ENCODE measurements at regions not wholly inside any gene's neighbourhood (a gene's known extent, or its start where the extent isn't known, plus 50 kb on each side); places are given as distances from the start of the nearest gene placed in this dataset.
A peak's percentile ranks its signal among the peaks of the same experiment; 100 is the strongest.

DNA sequence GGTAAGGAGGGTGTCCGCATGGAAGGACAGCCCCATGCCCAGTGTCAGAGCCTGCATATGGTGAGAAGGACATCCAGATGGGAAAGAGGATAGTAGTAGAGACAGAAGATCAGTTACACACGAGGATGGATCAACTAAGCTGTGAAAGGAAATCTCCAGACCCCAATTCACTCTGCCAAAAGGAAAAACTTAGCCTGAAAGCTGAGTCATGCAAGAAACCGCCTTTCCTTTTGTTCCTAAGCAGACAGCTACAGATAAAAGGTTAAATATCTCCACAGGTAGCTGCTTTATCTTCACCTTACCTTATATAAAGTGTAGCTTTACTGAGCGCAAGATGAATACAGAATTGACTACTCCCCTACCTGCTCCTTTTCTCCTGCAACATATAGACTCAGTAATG, 67.3 kb upstream of the LGALSL start:
- Histone ChIP-seq H3K4me1 (ENCODE audit: insufficient read depth, low read length) (no peaks in the 10 kb centered on the region), H3K27me3 (ENCODE audit: insufficient read depth, low read length, poor library complexity, severe bottlenecking) (no peaks in the 10 kb centered on the region), H3K36me3 (ENCODE audit: insufficient read depth, low read length) (no peaks in the 10 kb centered on the region), H3K4me3 (ENCODE audit: low read length) (no peak overlapping the region), H3K9me3 (ENCODE audit: low read length) (no peaks in the 10 kb centered on the region), H3K27ac (ENCODE audit: low read depth, low read length) (no peak overlapping the region)
- Mint-ChIP-seq H3K27me3 (peaks cover 13 to 25% of the 10 kb centered on the region in 2 donors), H3K4me3 (no peak overlapping the region), H3K27ac (no peak overlapping the region), H3K36me3 (peaks cover 0 to 11% (median 0%) of the 10 kb centered on the region in 3 donors), H3K4me1 (no peaks in the 10 kb centered on the region), H3K9me3 (peaks cover 0 to 13% (median 9%) of the 10 kb centered on the region in 5 donors)
- DNase-seq = no peak
- ChIA-PET CTCF (no interaction called here), POLR2A (no interaction called here)

DNA sequence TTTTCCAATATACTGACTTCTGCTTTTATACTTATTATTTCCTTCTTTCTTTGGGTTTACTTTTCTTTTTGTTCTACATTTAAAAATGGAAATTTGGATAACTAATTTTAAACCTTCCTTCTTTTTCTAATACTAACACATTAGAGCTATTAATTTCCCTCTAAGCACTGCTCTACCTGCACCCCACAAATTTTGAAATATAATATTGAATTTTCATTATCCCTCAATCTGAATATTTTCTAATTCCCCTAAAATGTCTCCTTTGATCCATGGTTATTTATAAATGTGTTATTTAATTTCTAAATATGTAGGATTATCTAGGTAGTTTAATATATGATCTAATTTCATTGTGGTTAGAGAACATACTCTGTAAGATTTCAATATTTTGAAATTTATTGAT, 63.4 kb upstream of the LGALSL start:
- no peaks in the 10 kb centered on the region for H3K27me3 ChIP-seq (ENCODE audit: insufficient read depth, low read length, poor library complexity, severe bottlenecking)
- no peaks in the 10 kb centered on the region for H3K36me3 ChIP-seq (ENCODE audit: insufficient read depth, low read length)
- no peak overlapping the region for H3K4me3 ChIP-seq (ENCODE audit: low read length)
- H3K4me1 ChIP-seq (ENCODE audit: insufficient read depth, low read length) = no peaks in the 10 kb centered on the region
- Mint-ChIP-seq H3K36me3 (peaks cover 0 to 11% (median 0%) of the 10 kb centered on the region in 3 donors), H3K4me3 (no peak overlapping the region), H3K27ac (no peak overlapping the region), H3K9me3 (peaks cover 0 to 13% (median 9%) of the 10 kb centered on the region in 5 donors), H3K4me1 (no peaks in the 10 kb centered on the region), H3K27me3 (peaks cover 8 to 26% of the 10 kb centered on the region in 2 donors)
- no peak overlapping the region for H3K27ac ChIP-seq (ENCODE audit: low read depth, low read length)
- DNase-seq = no peak
- CTCF ChIA-PET = no interaction called here
- POLR2A ChIA-PET = no interaction called here
- no peaks in the 10 kb centered on the region for H3K9me3 ChIP-seq (ENCODE audit: low read length)

DNA sequence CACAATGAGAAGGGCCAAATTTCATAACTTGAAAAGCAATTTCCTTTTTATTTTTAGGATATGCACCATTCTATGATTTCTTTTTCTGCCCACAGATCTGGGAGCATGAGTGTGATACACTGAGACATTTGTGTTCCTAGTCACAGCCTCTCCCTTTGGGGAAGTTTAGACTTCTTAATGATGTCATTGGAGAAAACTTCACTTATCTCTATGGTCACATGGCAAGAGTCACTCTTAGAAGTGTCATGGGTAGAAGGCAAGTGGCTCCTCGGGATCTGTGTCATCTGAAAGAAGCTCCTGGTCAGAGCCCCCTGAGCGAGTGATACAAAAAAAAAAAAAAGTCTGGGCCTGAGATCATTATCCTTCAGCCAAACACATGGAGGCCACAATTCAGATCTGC, 62.5 kb upstream of the LGALSL start:
- H3K4me3 Mint-ChIP-seq = no peak overlapping the region
- H3K4me1 Mint-ChIP-seq = no peaks in the 10 kb centered on the region
- Histone ChIP-seq H3K4me1 (ENCODE audit: insufficient read depth, low read length) (no peaks in the 10 kb centered on the region), H3K4me3 (ENCODE audit: low read length) (no peak overlapping the region), H3K36me3 (ENCODE audit: insufficient read depth, low read length) (no peaks in the 10 kb centered on the region), H3K27ac (ENCODE audit: low read depth, low read length) (no peak overlapping the region), H3K27me3 (ENCODE audit: insufficient read depth, low read length, poor library complexity, severe bottlenecking) (no peaks in the 10 kb centered on the region), H3K9me3 (ENCODE audit: low read length) (no peaks in the 10 kb centered on the region)
- H3K9me3 Mint-ChIP-seq = peaks cover 0 to 13% (median 9%) of the 10 kb centered on the region in 5 donors
- POLR2A ChIA-PET = no interaction called here
- H3K27ac Mint-ChIP-seq = no peak overlapping the region
- H3K27me3 Mint-ChIP-seq = peaks cover 8 to 26% of the 10 kb centered on the region in 2 donors
- CTCF ChIA-PET = no interaction called here
- DNase-seq = no peak
- peaks cover 0 to 11% (median 0%) of the 10 kb centered on the region in 3 donors for H3K36me3 Mint-ChIP-seq

GRCh38 chr2:64391940-64392339, 62.0 kb upstream of the LGALSL start:
- Mint-ChIP-seq H3K27ac (no peak overlapping the region), H3K27me3 (peaks cover 6 to 26% of the 10 kb centered on the region in 2 donors), H3K9me3 (peaks cover 0 to 13% (median 9%) of the 10 kb centered on the region in 5 donors), H3K4me1 (no peaks in the 10 kb centered on the region), H3K4me3 (no peak overlapping the region), H3K36me3 (peaks cover 0 to 11% (median 0%) of the 10 kb centered on the region in 3 donors)
- Histone ChIP-seq H3K4me3 (ENCODE audit: low read length) (no peak overlapping the region), H3K4me1 (ENCODE audit: insufficient read depth, low read length) (no peaks in the 10 kb centered on the region), H3K27me3 (ENCODE audit: insufficient read depth, low read length, poor library complexity, severe bottlenecking) (no peaks in the 10 kb centered on the region), H3K36me3 (ENCODE audit: insufficient read depth, low read length) (no peaks in the 10 kb centered on the region), H3K9me3 (ENCODE audit: low read length) (no peaks in the 10 kb centered on the region), H3K27ac (ENCODE audit: low read depth, low read length) (no peak overlapping the region)
- POLR2A ChIA-PET = no interaction called here
- CTCF ChIA-PET = no interaction called here
- no peak for DNase-seq

DNA sequence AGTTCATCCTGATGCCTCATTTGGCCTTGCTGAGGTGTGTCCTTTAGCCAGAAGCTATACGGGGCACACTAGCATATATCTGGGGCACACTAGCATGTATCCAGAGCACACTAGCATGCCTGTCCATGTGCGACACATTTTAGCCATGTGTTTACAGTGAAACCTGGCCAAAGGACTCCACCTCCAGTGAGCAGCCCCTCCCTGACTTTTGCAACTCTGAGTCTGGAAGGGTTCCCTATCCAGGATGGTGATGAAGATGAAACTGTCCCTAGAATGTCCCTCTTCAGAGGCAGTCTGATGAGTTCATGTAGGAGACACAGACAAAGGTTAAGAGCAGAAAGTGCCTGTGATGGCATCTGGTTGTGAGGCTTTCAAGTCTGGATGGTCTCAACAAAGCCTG, 61.4 kb upstream of the LGALSL start:
- ChIA-PET POLR2A (no interaction called here), CTCF (no interaction called here)
- DNase-seq = no peak
- H3K36me3 Mint-ChIP-seq = peaks cover 0 to 11% (median 0%) of the 10 kb centered on the region in 3 donors
- H3K4me1 Mint-ChIP-seq = no peaks in the 10 kb centered on the region
- Histone ChIP-seq H3K4me1 (ENCODE audit: insufficient read depth, low read length) (no peaks in the 10 kb centered on the region), H3K36me3 (ENCODE audit: insufficient read depth, low read length) (no peaks in the 10 kb centered on the region), H3K27me3 (ENCODE audit: insufficient read depth, low read length, poor library complexity, severe bottlenecking) (no peaks in the 10 kb centered on the region), H3K4me3 (ENCODE audit: low read length) (no peak overlapping the region), H3K9me3 (ENCODE audit: low read length) (no peaks in the 10 kb centered on the region), H3K27ac (ENCODE audit: low read depth, low read length) (no peak overlapping the region)
- no peak overlapping the region for H3K27ac Mint-ChIP-seq
- no peak overlapping the region for H3K4me3 Mint-ChIP-seq
- H3K27me3 Mint-ChIP-seq = peaks cover 6 to 20% of the 10 kb centered on the region in 2 donors
- H3K9me3 Mint-ChIP-seq = peaks cover 0 to 13% (median 9%) of the 10 kb centered on the region in 5 donors

GRCh38 chr2:64393383-64394010, 60.5 kb upstream of the LGALSL start:
- H3K27ac ChIP-seq (ENCODE audit: low read depth, low read length) = no peak overlapping the region
- CTCF ChIA-PET = no interaction called here
- H3K27me3 Mint-ChIP-seq = peaks cover 6 to 21% of the 10 kb centered on the region in 2 donors
- no peaks in the 10 kb centered on the region for H3K9me3 ChIP-seq (ENCODE audit: low read length)
- H3K4me1 ChIP-seq (ENCODE audit: insufficient read depth, low read length) = no peaks in the 10 kb centered on the region
- no peak for DNase-seq
- H3K4me3 Mint-ChIP-seq = no peak overlapping the region
- no peak overlapping the region for H3K4me3 ChIP-seq (ENCODE audit: low read length)
- H3K9me3 Mint-ChIP-seq = peaks cover 0 to 13% (median 9%) of the 10 kb centered on the region in 5 donors
- POLR2A ChIA-PET = no interaction called here
- no peaks in the 10 kb centered on the region for H3K4me1 Mint-ChIP-seq
- H3K27ac Mint-ChIP-seq = peak overlapping the region in 1 of 8 donors; percentile 40
- no peaks in the 10 kb centered on the region for H3K27me3 ChIP-seq (ENCODE audit: insufficient read depth, low read length, poor library complexity, severe bottlenecking)
- H3K36me3 ChIP-seq (ENCODE audit: insufficient read depth, low read length) = no peaks in the 10 kb centered on the region
- H3K36me3 Mint-ChIP-seq = peaks cover 0 to 11% (median 0%) of the 10 kb centered on the region in 3 donors

GRCh38 chr2:64394153-64394552, 59.8 kb upstream of the LGALSL start:
- Mint-ChIP-seq H3K36me3 (peaks cover 0 to 11% (median 0%) of the 10 kb centered on the region in 3 donors), H3K9me3 (peaks cover 0 to 13% (median 9%) of the 10 kb centered on the region in 5 donors), H3K27me3 (peaks cover 3 to 25% of the 10 kb centered on the region in 2 donors), H3K4me3 (no peak overlapping the region), H3K27ac (no peak overlapping the region), H3K4me1 (no peaks in the 10 kb centered on the region)
- Histone ChIP-seq H3K27ac (ENCODE audit: low read depth, low read length) (no peak overlapping the region), H3K27me3 (ENCODE audit: insufficient read depth, low read length, poor library complexity, severe bottlenecking) (no peaks in the 10 kb centered on the region), H3K9me3 (ENCODE audit: low read length) (no peaks in the 10 kb centered on the region), H3K4me1 (ENCODE audit: insufficient read depth, low read length) (no peaks in the 10 kb centered on the region), H3K4me3 (ENCODE audit: low read length) (no peak overlapping the region), H3K36me3 (ENCODE audit: insufficient read depth, low read length) (no peaks in the 10 kb centered on the region)
- CTCF ChIA-PET = no interaction called here
- no peak for DNase-seq
- POLR2A ChIA-PET = no interaction called here

GRCh38 chr2:64396001-64396400, 58.0 kb upstream of the LGALSL start:
- no peaks in the 10 kb centered on the region for H3K4me1 Mint-ChIP-seq
- no peaks in the 10 kb centered on the region for H3K27me3 ChIP-seq (ENCODE audit: insufficient read depth, low read length, poor library complexity, severe bottlenecking)
- no peak overlapping the region for H3K27ac ChIP-seq (ENCODE audit: low read depth, low read length)
- H3K27ac Mint-ChIP-seq = no peak overlapping the region
- peaks cover 0 to 5% (median 0%) of the 10 kb centered on the region in 5 donors for H3K9me3 Mint-ChIP-seq
- peaks cover 0 to under 1% (median 0%) of the 10 kb centered on the region in 3 donors for H3K36me3 Mint-ChIP-seq
- no peaks in the 10 kb centered on the region for H3K9me3 ChIP-seq (ENCODE audit: low read length)
- ChIA-PET POLR2A (no interaction called here), CTCF (no interaction called here)
- H3K36me3 ChIP-seq (ENCODE audit: insufficient read depth, low read length) = no peaks in the 10 kb centered on the region
- no peak overlapping the region for H3K4me3 Mint-ChIP-seq
- H3K4me3 ChIP-seq (ENCODE audit: low read length) = no peak overlapping the region
- H3K4me1 ChIP-seq (ENCODE audit: insufficient read depth, low read length) = no peaks in the 10 kb centered on the region
- no peak for DNase-seq
- peaks cover 0 to 26% of the 10 kb centered on the region in 2 donors for H3K27me3 Mint-ChIP-seq

All from CD8-positive, alpha-beta memory T cell (primary cell).